PC-3 (cell line): ENCODE measurements at regions not wholly inside any gene's neighbourhood (a gene's known extent, or its start where the extent isn't known, plus 50 kb on each side); places are given as distances from the start of the nearest gene placed in this dataset.

Experiments
- ATAC-seq: fragments of 200-7000 bp; cut with Tn5 transposase; 2 replicates; pipeline ENCODE4 v1.9.1; 2020; ENCODE audit warnings: mild to moderate bottlenecking, moderate library complexity
- BruUV-seq: library from RNA; stranded (reverse); fragments of 400-500 nt; replicated peaks from 2 replicates; lab custom pipeline; 2021; lab: Mats Ljungman, UMichigan
- CTCF ChIA-PET: fragments of 300-600 bp; sonication (Branson Sonifier 250); formaldehyde crosslinking; loops from one replicate; lab custom pipeline; 2022; ENCODE audit warnings: antibody characterized with exemption; lab: Charles Lee
- POLR2A ChIA-PET: fragments of 300-600 bp; sonication (Branson Sonifier 250); formaldehyde crosslinking; loops from one replicate; lab custom pipeline; 2022; ENCODE audit warnings: antibody characterized with exemption; ENCODE audit not compliant: unreplicated experiment; lab: Charles Lee
- DNase-seq: peaks from one replicate; pipeline ENCODE4 v3.0.0-alpha.2; 2015
- H2AFZ ChIP-seq: fragments of 300-600 bp; sonication (generic); 2 replicates; pipeline ENCODE4 v1.6.0; 2016; ENCODE audit warnings: antibody characterized with exemption, low read length
- H3F3A ChIP-seq: fragments of 300-600 bp; sonication (generic); one replicate; pipeline ENCODE4 v1.6.0; 2017; ENCODE audit warnings: antibody characterized with exemption, low read length, control low read depth, mild to moderate bottlenecking; ENCODE audit not compliant: unreplicated experiment
- H3K27ac ChIP-seq: fragments of 300-600 bp; sonication (generic); 2 replicates; pipeline ENCODE4 v1.5.1; 2016; ENCODE audit warnings: mild to moderate bottlenecking, low read length
- H3K27me3 ChIP-seq: fragments of 300-600 bp; sonication (generic); 2 replicates; pipeline ENCODE4 v1.6.1; 2016; ENCODE audit warnings: low read length, mixed read lengths
- H3K36me3 ChIP-seq: fragments of 300-600 bp; sonication (generic); 2 replicates; pipeline ENCODE4 v1.6.1; 2016; ENCODE audit warnings: low read depth, mixed run types, low read length, mixed read lengths
- H3K4me1 ChIP-seq: fragments of 300-600 bp; sonication (generic); 2 replicates; pipeline ENCODE4 v1.5.1; 2016; ENCODE audit warnings: low read length; ENCODE audit not compliant: insufficient read depth
- H3K4me2 ChIP-seq: fragments of 300-600 bp; sonication (generic); 2 replicates; pipeline ENCODE4 v1.6.0; 2016; ENCODE audit warnings: low read length
- H3K4me3 ChIP-seq: fragments of 300-600 bp; sonication (generic); 2 replicates; pipeline ENCODE4 v1.5.1; 2016; ENCODE audit warnings: mild to moderate bottlenecking, low read length, mixed read lengths
- H3K79me2 ChIP-seq: fragments of 300-600 bp; sonication (generic); 2 replicates; pipeline ENCODE4 v1.6.1; 2017; ENCODE audit warnings: low read length, mixed read lengths
- H3K9ac ChIP-seq: fragments of 300-600 bp; sonication (generic); 2 replicates; pipeline ENCODE4 v1.6.0; 2016; ENCODE audit warnings: mild to moderate bottlenecking, low read length
- H3K9me2 ChIP-seq: fragments of 300-600 bp; sonication (generic); replicated peaks from 2 replicates; pipeline ENCODE4 v1.6.1; 2016; ENCODE audit warnings: mixed run types, low read length, mixed read lengths
- H3K9me3 ChIP-seq: fragments of 300-600 bp; sonication (generic); 2 replicates; pipeline ENCODE4 v1.6.1; 2016; ENCODE audit warnings: low read length, mixed read lengths
- H4K20me1 ChIP-seq: fragments of 300-600 bp; sonication (generic); 2 replicates; pipeline ENCODE4 v1.6.1; 2016; ENCODE audit warnings: low read length, mixed read lengths
- EZH2 ChIP-seq: fragments of 300-600 bp; sonication (generic); IDR thresholded peaks from one replicate; pipeline ENCODE4 v1.6.1; 2017; ENCODE audit warnings: antibody characterized with exemption, mild to moderate bottlenecking, low read length; ENCODE audit not compliant: unreplicated experiment
- EZH2phosphoT487 ChIP-seq: fragments of 300-600 bp; sonication (generic); IDR thresholded peaks from 2 replicates; pipeline ENCODE4 v1.6.1; 2018; ENCODE audit warnings: mild to moderate bottlenecking, antibody characterized with exemption, low read length, borderline replicate concordance
- intact Hi-C: fragments of 100-400 bp; cut with micrococcal nuclease; formaldehyde crosslinking; loops from 2 replicates; pipeline ENCODE4 v1.9.0; 2023
- TF ChIP-seq, protein P1 (sequence below): fragments of 300-600 bp; sonication (generic); conservative IDR thresholded peaks from 2 replicates; pipeline ENCODE4 v1.5.1; 2017; ENCODE audit warnings: antibody characterized with exemption, low read depth, mild to moderate bottlenecking, low read length

DNA sequence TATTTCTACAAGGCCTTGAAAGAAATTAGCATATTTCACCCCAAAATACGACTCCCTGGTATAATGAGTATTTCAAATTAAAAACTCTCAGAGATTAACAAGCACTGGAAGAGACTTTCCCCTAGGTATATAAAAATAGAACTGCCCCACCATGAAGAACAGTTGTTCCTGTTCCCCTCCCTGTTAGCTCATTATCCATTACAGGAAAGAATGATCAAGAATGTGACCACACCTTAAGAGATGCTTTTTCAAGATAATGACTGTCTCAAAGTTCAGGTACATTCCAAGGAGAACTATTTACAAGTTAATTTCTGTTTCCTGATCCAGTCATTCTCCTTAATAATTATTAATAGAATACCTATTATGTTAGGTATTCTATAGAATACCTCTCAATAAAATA lies 1220.6 kb upstream of the CDH2 start:
- no peaks in the 10 kb centered on the region for H3K27me3 ChIP-seq
- ChIA-PET POLR2A (no interaction called here), CTCF (no interaction called here)
- H3K4me1 ChIP-seq, result no peaks in the 10 kb centered on the region
- no peak overlapping the region for H3K4me2 ChIP-seq
- TF ChIP-seq EZH2, result no peak
- no peak for TF ChIP-seq EZH2phosphoT487
- TF ChIP-seq, protein P1, sequence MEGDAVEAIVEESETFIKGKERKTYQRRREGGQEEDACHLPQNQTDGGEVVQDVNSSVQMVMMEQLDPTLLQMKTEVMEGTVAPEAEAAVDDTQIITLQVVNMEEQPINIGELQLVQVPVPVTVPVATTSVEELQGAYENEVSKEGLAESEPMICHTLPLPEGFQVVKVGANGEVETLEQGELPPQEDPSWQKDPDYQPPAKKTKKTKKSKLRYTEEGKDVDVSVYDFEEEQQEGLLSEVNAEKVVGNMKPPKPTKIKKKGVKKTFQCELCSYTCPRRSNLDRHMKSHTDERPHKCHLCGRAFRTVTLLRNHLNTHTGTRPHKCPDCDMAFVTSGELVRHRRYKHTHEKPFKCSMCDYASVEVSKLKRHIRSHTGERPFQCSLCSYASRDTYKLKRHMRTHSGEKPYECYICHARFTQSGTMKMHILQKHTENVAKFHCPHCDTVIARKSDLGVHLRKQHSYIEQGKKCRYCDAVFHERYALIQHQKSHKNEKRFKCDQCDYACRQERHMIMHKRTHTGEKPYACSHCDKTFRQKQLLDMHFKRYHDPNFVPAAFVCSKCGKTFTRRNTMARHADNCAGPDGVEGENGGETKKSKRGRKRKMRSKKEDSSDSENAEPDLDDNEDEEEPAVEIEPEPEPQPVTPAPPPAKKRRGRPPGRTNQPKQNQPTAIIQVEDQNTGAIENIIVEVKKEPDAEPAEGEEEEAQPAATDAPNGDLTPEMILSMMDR, result no peak
- H3K27ac ChIP-seq, result no peak overlapping the region
- no peaks in the 10 kb centered on the region for H3K9me3 ChIP-seq
- no peaks in the 10 kb centered on the region for H4K20me1 ChIP-seq
- no peaks in the 10 kb centered on the region for H3F3A ChIP-seq
- peak; percentile 13 for DNase-seq
- BruUV-seq, result no TSS peak
- no peaks in the 10 kb centered on the region for H3K9me2 ChIP-seq
- no peak overlapping the region for H3K9ac ChIP-seq
- no peak overlapping the region for H2AFZ ChIP-seq
- no peak overlapping the region for H3K4me3 ChIP-seq
- ATAC-seq, result peak; percentile 40; the same call in 1 of the 2 replicates
- no peaks in the 10 kb centered on the region for H3K79me2 ChIP-seq
- intact Hi-C loops, result no loop called here
- H3K36me3 ChIP-seq, result no peaks in the 10 kb centered on the region

DNA sequence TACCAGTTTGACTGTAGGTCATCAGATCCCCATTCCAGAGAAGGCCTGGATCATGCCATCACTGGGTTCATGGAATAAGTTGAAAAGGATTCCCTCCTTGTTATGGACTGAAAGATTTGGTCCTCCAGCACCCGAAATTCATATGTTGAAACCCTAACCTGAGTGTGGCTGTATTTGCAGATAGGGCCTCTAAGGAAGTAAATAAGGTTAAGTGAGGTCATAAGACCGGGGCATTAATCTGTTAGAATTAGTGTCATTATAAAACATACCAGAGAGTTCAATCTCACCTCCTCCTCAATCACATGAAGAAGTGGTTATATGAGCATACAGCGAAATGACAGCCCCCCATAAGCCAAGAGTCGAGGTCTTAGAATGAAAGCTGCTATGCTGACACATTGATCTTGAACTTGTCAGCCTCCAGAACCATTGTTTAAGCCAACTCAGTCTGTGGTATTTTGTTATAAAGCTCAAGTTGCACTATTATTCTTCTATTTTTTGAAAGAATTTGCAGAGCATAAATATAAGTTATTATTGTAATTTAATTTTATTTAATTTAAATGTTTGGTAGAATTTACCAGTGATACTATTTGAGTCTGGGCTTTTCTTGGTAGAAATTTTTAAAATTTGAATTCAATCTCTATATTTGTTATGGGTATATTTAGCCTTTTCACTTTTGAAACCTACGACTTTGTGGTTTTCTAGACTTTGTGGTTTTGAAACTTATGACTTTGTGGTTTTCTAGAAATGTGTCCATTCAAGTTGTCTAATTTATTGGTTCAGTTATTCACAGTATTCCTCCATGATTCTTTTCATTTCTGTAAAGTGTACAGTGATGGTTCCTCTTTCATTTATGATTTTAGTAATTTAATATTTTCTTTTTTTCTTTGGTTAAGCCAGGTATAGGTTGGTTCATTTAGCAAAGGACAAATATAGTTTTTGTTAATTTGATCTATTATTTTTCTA lies 1206.7 kb upstream of the CDH2 start:
- no peaks in the 10 kb centered on the region for H4K20me1 ChIP-seq
- peaks cover 16% of the 10 kb centered on the region for H3K4me1 ChIP-seq
- no peaks in the 10 kb centered on the region for H3K79me2 ChIP-seq
- no peaks in the 10 kb centered on the region for H3K27me3 ChIP-seq
- peak; percentile 24 for DNase-seq
- no peaks in the 10 kb centered on the region for H3K9me2 ChIP-seq
- no peaks in the 10 kb centered on the region for H3K36me3 ChIP-seq
- H3F3A ChIP-seq, result no peaks in the 10 kb centered on the region
- no TSS peak for BruUV-seq
- TF ChIP-seq, protein P1, result no peak
- TF ChIP-seq EZH2 (no peak), EZH2phosphoT487 (no peak)
- CTCF ChIA-PET, result interaction anchor here (0.6 kb wide), 1 partner anchor 402 kb away, joined by 3 read pairs; no protein-coding TSS in a partner anchor
- H3K9me3 ChIP-seq, result no peaks in the 10 kb centered on the region
- H3K4me3 ChIP-seq, result no peak overlapping the region
- intact Hi-C loops, result no loop called here
- H3K9ac ChIP-seq, result no peak overlapping the region
- ATAC-seq, result no peak
- POLR2A ChIA-PET, result interaction anchor here (0.7 kb wide), 1 partner anchor 591 kb away, joined by 3 read pairs; no protein-coding TSS in a partner anchor
- H2AFZ ChIP-seq, result no peak overlapping the region
- H3K4me2 ChIP-seq, result no peak overlapping the region
- no peak overlapping the region for H3K27ac ChIP-seq
